IMR-90 (cell line): ENCODE measurements at regions not wholly inside any gene's neighbourhood (a gene's known extent, or its start where the extent isn't known, plus 50 kb on each side); places are given as distances from the start of the nearest gene placed in this dataset.

ENCODE experiments used
- BHLHE40 ChIP-seq: fragments of 150-350 bp; IDR thresholded peaks from 2 replicates; pipeline ENCODE4 v1.6.1; 2016; ENCODE audit warnings: mild to moderate bottlenecking, low read depth, low read length
- MAFK ChIP-seq: IDR thresholded peaks from 2 replicates; pipeline ENCODE4 v1.6.1; 2012; ENCODE audit warnings: low read depth, low read length, improper control_type of control experiment
- MXI1 ChIP-seq: IDR thresholded peaks from 2 replicates; pipeline ENCODE4 v1.6.1; 2012; ENCODE audit warnings: low read depth, mild to moderate bottlenecking, low read length, moderate library complexity, borderline replicate concordance
- NFE2L2 ChIP-seq: fragments of 150-350 bp; IDR thresholded peaks from 2 replicates; pipeline ENCODE4 v1.6.1; 2016; ENCODE audit warnings: low read depth, mild to moderate bottlenecking, low read length
- RAD21 ChIP-seq: IDR thresholded peaks from 2 replicates; pipeline ENCODE4 v1.6.1; 2012; ENCODE audit warnings: low read length, improper control_type of control experiment
- RCOR1 ChIP-seq: IDR thresholded peaks from 2 replicates; pipeline ENCODE4 v1.6.1; 2012; ENCODE audit warnings: mild to moderate bottlenecking, low read length, improper control_type of control experiment; ENCODE audit not compliant: insufficient replicate concordance
- RFX5 ChIP-seq: IDR thresholded peaks from 2 replicates; pipeline ENCODE4 v1.8.0; 2012; ENCODE audit warnings: low read depth, mild to moderate bottlenecking, low read length, moderate library complexity
- SMC3 ChIP-seq: fragments of 150-350 bp; IDR thresholded peaks from 2 replicates; pipeline ENCODE4 v1.6.1; 2016; ENCODE audit warnings: low read depth, mild to moderate bottlenecking, antibody characterized with exemption, low read length, moderate library complexity
- USF2 ChIP-seq: fragments of 150-350 bp; IDR thresholded peaks from 2 replicates; pipeline ENCODE4 v1.6.1; 2017; ENCODE audit warnings: mild to moderate bottlenecking, antibody characterized with exemption, low read length, low read depth
- TF ChIP-seq, protein P1 (sequence below): conservative IDR thresholded peaks from 2 replicates; pipeline ENCODE4 v1.5.1; 2012; ENCODE audit warnings: mild to moderate bottlenecking, low read depth, low read length, improper control_type of control experiment

GRCh38 chr5:67363963-67364362, 167.4 kb upstream of the CD180 start:
- no peak for TF ChIP-seq RFX5
- no peak for TF ChIP-seq BHLHE40
- TF ChIP-seq, protein P1, sequence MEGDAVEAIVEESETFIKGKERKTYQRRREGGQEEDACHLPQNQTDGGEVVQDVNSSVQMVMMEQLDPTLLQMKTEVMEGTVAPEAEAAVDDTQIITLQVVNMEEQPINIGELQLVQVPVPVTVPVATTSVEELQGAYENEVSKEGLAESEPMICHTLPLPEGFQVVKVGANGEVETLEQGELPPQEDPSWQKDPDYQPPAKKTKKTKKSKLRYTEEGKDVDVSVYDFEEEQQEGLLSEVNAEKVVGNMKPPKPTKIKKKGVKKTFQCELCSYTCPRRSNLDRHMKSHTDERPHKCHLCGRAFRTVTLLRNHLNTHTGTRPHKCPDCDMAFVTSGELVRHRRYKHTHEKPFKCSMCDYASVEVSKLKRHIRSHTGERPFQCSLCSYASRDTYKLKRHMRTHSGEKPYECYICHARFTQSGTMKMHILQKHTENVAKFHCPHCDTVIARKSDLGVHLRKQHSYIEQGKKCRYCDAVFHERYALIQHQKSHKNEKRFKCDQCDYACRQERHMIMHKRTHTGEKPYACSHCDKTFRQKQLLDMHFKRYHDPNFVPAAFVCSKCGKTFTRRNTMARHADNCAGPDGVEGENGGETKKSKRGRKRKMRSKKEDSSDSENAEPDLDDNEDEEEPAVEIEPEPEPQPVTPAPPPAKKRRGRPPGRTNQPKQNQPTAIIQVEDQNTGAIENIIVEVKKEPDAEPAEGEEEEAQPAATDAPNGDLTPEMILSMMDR = no peak
- no peak for TF ChIP-seq MAFK
- TF ChIP-seq SMC3 = no peak
- no peak for TF ChIP-seq RCOR1
- no peak for TF ChIP-seq USF2
- no peak for TF ChIP-seq RAD21
- TF ChIP-seq NFE2L2 = no peak
- TF ChIP-seq MXI1 = no peak
